Kidney epithelial cell (primary cell): ENCODE measurements at regions not wholly inside any gene's neighbourhood (a gene's known extent, or its start where the extent isn't known, plus 50 kb on each side); places are given as distances from the start of the nearest gene placed in this dataset.
A peak's percentile ranks its signal among the peaks of the same experiment; 100 is the strongest.

Experiments used
- DNase-seq: peaks from one replicate; pipeline ENCODE4 v3.0.0-alpha.2; 2010; ENCODE audit warnings: low read depth
- H3K27me3 ChIP-seq: 2 replicates; pipeline ENCODE4 v1.6.0; 2011; ENCODE audit warnings: low read length; ENCODE audit not compliant: control insufficient read depth, insufficient read depth
- H3K36me3 ChIP-seq: 2 replicates; pipeline ENCODE4 v1.5.1; 2011; ENCODE audit warnings: low read length; ENCODE audit not compliant: control insufficient read depth, insufficient read depth
- H3K4me3 ChIP-seq: 2 replicates; pipeline ENCODE4 v1.5.1; 2011; ENCODE audit warnings: low read depth, mild to moderate bottlenecking, control low read depth, low read length
- CTCF ChIP-seq: IDR thresholded peaks from 2 replicates; pipeline ENCODE4 v1.5.1; 2011; ENCODE audit warnings: mild to moderate bottlenecking, moderate library complexity, low read length, control low read depth, inconsistent platforms; ENCODE audit not compliant: insufficient read depth, poor library complexity, severe bottlenecking

DNA sequence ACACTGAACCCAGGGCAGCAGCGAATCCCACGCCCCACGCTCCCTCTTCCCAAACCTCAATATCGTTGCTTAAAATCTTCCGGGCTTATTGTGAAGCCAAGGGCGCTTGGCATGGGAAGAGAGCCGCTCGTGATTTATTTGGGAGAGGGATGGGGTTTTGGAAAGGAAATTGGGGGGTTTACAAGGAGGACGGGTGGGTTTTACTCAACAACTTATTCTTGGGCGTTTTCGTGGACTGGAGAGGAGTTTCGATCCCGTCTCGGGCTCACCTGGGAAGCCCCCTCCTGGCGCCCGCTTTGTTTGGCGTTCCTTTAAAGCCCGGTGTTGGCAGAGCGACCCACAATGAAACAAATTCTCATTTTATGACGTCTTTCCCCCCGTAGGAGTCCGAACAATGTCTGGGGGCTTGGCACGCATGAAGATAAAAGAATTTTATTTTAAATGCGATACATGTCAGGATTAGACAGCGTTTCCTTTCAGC is 135.3 kb downstream of the INSIG2 start:
- Histone ChIP-seq H3K4me3 (peak overlapping the region; percentile 26), H3K27me3 (peaks cover 18% of the 10 kb centered on the region)

DNA sequence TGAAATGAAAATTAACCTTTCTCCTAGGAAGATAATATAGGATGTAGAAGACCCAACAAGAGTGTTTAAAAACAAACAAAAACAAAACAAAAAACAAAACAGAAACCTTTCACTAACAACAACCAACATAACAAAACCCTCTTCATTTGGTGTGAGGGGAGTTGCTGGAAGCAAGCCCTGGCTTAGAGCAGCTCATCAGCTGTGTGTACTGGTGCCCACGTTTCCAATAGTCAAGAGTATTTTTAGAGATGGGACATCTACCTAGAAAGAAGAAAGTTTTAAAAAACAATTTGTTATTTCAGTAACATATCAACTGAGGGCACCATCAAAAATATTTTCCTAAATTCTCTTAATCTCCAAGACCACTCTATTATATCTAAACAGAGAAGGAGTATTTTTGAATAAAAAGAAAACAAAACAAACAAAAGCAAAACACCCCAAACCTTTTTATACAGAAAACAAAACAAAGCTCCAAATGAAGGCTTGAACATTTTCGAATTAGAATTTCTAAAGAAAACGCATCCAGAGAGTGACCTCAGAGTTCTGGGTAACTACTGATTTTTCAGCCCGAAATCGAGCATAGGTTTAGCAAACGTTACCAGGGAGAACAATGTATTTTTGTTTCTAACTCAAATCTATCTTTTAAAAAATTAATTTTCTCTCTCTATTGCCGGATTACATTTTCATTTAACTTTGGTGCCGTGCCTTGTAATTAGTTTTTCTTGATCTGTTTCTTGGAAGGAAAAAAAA is 134.6 kb downstream of the INSIG2 start:
- no peak for TF ChIP-seq CTCF
- DNase-seq: no peak
- peaks cover 18% of the 10 kb centered on the region for H3K27me3 ChIP-seq
- H3K4me3 ChIP-seq: no peak overlapping the region
- H3K36me3 ChIP-seq: no peaks in the 10 kb centered on the region

More for the DNA sequence above, 135.3 kb downstream of the INSIG2 start:
- DNase-seq: no peak
- TF ChIP-seq CTCF: no peak
- no peaks in the 10 kb centered on the region for H3K36me3 ChIP-seq

DNA sequence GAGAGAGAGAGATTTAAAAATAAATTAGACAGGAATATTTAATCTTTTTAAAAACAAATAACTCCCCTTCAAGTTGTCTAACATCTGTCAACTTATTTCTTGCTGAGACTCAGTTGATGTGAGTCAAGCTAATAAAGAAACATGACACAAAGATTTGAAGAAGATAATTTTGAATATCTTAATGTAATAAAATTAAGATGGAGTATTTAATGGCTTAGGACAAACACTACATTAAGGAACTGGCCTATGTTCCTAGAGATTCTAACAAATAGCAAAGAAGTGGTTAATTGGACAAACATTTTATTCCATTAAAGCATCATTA is 134.0 kb downstream of the INSIG2 start:
- DNase-seq: no peak
- Histone ChIP-seq H3K27me3 (peaks cover 18% of the 10 kb centered on the region), H3K36me3 (no peaks in the 10 kb centered on the region), H3K4me3 (no peak overlapping the region)
- no peak for TF ChIP-seq CTCF

DNA sequence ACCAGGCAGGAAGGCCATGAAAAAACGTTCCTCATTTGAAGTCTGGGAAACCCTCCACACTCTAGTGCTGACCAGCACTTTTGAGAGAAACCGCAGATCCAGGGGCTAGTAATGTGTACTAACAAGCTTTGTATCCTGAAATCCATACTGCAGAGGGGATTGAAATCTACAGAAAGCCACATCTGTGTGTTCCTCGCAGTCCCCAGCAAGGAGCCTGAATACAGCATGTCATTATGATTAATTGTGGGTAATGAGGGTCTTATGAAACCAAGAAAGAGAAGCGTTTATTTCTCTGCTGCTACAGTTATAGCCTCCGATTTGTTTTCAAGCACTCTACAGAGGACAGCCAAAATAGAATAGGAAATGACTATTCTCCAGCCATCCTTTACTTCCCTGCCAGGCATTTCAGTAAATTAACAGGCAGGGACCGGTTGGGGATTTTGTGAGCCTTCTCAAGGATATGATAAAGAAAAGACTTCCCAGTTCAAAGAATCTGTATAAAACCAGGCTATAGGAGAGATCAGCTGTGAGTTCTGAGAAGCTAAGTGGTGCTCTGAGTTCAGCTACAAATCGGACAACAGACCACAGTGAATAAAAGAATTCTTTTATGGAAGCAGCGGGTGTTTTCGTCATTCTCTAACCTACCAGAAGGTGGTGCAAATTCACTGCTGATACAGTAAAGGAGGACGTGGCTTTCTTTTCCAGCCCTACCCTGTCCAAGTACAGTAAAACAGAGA is 133.4 kb downstream of the INSIG2 start:
- no peak overlapping the region for H3K4me3 ChIP-seq
- TF ChIP-seq CTCF: peak; percentile 71
- DNase-seq: peak; percentile 37
- H3K36me3 ChIP-seq: no peaks in the 10 kb centered on the region
- H3K27me3 ChIP-seq: peaks cover 18% of the 10 kb centered on the region

DNA sequence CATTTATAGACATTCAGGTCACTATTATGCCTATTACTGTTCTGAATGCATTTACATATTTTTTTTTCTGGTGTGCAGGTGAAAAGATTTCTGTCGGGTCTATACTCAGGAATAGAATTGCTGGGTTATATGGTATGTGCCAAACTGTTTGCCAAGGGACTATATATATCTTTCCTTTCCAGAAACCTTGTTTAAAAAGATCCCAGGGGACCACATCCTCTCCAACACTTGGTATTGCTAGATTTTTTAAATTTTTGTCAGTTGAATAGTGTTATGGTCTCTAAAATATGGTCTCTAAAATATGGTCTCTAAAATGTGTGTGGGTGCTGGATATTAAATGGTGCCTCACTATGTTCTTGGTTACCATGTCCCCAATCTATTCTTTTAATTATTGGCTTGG is 131.3 kb downstream of the INSIG2 start:
- Histone ChIP-seq H3K27me3 (peaks cover 13% of the 10 kb centered on the region), H3K4me3 (no peak overlapping the region), H3K36me3 (no peaks in the 10 kb centered on the region)
- no peak for TF ChIP-seq CTCF
- DNase-seq: no peak
